GOT3 (cell line): ENCODE measurements at regions not wholly inside any gene's neighbourhood (a gene's known extent, or its start where the extent isn't known, plus 50 kb on each side); places are given as distances from the start of the nearest gene placed in this dataset.

Experiments
- DNase-seq: peaks from one replicate; lab custom pipeline; 2025; ENCODE audit warnings: mixed read lengths; lab: John Stamatoyannopoulos, UW

DNA sequence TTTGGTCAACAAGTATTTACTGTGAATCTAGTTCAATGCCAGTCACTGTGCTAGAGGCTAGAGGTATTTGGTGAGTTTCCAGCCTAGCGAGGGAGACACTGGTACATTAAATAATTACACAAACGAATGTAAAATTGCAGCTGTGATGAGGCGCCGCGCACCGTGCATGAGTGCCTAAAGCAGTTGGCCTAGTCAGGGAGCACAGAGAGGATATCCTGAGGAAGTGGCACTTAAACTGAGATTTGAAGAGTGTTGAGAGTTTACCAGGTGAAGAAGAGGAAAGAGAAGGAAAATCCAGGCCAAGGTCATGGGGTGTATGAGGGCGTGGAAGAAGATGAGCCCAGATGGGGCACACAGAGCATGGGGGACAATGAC is 157.6 kb upstream of the NDUFV2 start:
- DNase-seq, result no peak

DNA sequence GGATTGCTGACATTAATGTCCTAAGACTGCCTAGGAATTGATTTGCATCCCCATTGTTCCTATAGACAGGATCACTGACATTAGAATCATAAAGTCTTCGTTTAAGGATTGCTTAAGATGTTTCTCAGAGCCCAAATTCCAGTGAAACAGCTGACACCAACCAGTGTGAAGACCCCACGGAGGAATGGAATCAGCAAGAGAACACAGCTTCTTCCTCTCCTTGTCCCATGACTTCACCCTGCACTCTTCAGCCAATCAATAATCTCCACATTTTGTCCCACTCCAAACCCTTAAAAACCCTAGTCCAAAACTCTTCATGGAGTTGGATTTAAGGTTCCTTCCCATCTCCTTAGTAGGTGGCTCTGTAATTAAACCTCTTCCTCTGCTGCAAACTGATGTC is 157.0 kb upstream of the NDUFV2 start:
- no peak for DNase-seq

GRCh38 chr18:8946066-8946838 is 156.2 kb upstream of the NDUFV2 start:
- no peak for DNase-seq

DNA sequence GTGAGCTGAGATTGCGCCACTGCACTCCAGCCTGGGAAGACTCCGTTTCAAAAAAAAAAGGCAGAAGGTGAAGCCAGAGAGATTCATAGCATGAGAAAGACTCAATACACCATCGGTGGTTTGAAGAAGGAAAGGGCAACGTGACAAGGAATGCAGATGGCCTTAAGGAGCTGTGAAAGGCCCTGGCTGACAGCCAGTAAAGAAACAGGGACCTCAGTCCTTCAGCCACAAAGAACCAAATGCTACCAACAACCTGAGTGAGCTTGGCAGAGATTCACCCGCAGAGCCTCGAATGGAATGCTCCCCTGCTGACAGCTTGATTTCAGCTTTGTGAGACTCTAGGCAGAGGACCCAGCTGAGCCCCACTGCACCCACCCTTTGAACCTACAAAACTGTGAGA is 154.9 kb upstream of the NDUFV2 start:
- DNase-seq, result no peak

GRCh38 chr18:8948011-8948410 is 154.5 kb upstream of the NDUFV2 start:
- no peak for DNase-seq

DNA sequence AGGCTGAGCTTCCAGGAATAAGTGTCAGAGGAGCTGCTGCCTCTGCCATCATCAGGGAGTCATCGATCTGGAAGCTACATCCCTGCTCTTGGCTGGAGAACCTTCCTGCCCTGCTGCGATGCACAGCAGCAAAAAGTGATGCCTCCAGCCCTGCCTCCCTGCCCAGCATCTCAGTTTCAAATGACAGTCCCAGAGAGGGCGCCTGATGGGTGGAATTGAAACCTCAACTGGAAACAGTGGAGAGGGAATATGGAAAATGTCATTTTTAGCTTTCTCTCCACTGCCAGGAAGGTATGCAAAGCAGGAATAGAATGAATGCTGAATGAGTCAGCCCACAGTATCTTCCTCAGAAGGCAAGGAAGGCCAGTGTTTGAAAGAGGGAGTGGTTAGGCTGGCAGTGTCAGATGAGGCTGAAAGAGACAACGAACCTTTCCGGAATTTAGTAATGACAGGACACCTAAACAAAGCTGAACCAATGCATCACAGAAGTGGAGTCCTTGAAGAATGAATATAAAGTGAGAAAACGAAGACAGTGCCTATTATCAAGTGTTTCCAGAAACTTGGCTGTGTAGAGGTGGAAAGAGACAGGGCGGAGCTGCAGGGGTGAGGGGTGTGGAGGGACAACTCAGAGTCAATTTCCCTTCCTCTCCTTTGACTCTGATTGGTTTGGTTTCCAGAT is 153.9 kb upstream of the NDUFV2 start:
- DNase-seq, result peak; percentile 7

DNA sequence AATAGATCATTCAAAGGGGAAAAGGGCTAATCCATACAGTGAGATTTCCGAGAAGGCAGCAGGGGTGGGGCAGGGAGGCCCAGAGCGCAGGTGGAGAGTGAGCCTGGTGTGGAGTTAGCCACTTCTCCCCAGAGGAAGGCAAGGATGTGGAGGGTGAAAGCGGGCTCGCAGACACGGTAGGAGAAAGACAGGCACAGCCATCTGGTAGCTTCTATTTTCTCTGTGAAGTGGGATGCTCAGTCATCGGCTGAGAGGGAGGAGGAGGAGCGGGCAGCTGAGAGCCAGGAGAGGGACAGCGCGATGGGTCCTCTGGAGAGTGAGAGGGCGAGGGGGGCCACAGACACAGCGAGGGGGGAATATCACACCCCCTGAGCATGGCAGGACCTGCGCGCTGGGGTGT is 153.3 kb upstream of the NDUFV2 start:
- DNase-seq, result no peak

GRCh38 chr18:8951491-8951890 is 151.0 kb upstream of the NDUFV2 start:
- no peak for DNase-seq

DNA sequence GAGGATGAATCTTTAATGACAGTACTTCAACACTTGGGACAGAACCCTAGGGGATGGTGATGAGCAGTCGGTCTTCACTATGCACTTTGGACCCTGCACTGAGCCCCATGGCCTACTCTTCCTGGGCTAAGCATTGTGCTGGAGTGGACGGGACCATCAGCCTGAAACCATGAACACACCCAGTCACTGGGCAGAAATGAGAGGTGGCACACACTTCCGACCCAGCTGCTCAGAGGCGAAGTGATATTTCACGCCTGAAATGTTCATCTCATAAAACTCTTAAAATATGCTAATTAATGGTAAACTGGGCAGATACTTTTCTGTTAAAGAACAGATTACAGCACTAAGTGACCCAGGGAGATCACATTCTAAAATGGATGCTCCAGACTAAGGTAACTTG is 150.3 kb upstream of the NDUFV2 start:
- DNase-seq, result no peak

- DNase-seq, result no peak
Measured at GRCh38 chr18:8952769-8953760, 149.4 kb upstream of the NDUFV2 start.

GRCh38 chr18:8957731-8958130 is 144.8 kb upstream of the NDUFV2 start:
- DNase-seq, result no peak

DNA sequence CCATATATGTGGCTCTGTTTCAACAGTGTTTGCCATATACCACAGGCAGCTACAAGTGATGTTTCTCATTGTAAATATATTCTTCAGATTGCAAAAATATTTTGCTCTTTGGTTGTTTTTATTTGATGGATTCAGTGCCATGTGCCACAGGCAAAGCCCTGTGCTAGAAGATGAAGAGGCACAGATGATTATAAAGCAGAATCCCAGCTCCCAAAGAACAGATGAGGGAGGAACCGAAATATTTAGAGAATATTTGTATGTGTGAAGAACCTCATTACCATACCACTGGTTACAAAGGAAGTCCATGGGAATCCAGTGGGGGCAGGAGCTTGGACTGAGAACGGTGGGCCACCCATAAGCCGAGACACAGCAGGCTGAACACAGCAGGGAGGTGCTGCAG is 143.8 kb upstream of the NDUFV2 start:
- DNase-seq, result no peak

- DNase-seq, result no peak
Measured at GRCh38 chr18:8959551-8960135, 142.9 kb upstream of the NDUFV2 start.

DNA sequence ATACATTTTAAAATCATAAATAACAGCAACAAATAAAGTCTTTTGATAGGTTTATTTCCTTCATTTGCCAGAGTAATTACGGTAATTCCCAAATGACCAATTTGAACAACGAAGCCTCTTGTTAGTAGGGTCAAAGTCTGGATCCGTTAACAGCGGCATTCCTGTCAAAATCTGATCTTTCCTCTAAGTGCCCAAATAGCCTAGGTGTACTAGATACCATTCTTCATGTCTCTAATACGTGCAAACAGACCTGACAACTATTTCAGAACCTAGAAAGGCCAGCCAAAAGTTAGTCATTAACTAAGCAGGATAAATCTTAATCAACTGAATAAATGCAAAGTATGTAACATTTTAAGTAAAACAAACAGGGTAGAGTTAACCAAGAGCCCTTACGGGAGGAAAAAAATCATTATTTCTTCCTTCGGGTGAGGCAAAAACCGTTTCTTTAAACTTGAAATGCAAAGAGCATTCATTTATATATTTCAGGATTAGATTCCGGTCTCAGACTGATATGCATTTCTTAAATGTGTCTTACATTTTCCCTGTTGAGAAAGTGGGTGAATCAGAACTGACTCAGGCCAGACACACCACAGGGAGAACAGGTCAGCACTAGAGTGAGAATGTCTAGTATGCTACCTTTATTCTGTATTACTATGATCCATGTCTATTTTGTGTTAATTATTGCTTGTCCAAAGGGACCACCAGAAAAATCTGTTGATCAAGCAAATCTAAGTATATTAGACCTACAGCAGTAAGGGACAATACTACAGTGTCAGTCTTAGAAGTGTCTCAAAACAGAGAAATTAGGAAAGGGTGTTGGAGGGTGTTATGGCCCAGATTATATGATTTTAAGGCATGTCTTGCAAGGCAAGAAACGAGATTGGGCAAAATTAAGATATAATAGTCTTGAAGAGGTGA is 141.5 kb upstream of the NDUFV2 start:
- no peak for DNase-seq

DNA sequence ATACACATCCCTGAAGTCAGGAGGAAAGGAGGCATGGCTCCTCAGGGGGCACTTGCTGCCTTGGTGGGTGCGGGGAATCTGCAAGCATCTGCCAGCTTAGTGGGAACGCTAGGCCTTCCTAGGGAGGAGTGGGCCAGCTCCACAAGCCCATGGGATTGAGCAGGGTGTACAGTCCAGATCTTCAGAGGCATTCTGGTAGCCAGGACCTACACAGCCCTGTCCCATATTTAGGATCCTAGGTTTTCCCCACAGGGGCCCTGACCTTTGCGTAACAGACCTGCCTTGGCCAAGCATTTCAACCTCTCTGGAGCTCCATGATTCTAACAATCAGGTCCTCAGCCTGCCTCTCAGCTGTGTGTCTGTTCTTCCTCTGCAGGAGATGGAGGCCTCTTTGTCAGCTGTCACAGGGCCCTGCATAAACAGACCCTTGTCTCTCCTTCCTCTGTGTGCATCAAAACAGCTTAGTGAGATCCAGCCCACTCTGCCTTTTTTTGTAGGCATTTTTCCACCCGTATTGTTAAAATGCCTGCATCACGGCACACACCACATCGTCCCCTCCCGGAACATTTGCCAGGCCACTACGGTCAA is 140.2 kb upstream of the NDUFV2 start:
- no peak for DNase-seq

GRCh38 chr18:8962855-8963635 is 139.5 kb upstream of the NDUFV2 start:
- DNase-seq, result no peak

DNA sequence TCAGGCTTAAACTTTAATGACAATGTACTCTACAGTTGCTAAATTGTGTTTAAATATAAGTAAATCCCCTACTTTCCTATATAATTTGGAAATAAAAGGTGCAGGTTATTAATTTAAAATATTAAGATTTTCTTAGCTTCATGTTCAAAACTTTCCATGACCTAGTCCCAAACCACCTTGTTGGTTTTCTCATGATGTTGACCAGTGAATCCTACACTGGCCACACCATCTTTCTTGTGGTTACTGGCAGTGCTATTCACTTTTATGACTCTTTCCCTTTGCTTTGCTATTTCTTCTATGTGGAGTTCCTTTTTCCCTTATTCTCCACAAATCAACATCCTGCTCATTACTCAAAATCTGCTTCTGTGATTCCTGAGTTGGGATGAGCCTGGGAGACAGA is 138.6 kb upstream of the NDUFV2 start:
- DNase-seq, result no peak

DNA sequence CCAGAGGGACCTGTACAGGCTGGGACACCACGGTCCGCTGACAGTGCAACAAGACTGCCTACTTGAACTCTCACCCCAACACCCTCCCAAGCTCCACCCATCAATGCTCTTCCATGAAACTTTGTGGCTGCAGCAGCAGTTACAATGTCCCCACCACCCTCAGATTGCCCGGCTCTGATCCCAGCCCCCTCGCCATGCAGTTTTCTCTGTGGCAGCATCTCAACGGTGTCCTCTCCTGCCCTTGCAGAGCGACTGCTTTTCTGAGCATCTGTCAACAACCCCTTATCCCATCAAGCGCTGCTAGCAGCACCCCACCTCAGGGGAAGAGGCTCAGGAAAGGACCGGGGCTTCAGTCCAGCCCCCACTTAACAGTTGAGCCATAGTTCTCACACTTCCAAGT is 137.1 kb upstream of the NDUFV2 start:
- DNase-seq, result no peak

DNA sequence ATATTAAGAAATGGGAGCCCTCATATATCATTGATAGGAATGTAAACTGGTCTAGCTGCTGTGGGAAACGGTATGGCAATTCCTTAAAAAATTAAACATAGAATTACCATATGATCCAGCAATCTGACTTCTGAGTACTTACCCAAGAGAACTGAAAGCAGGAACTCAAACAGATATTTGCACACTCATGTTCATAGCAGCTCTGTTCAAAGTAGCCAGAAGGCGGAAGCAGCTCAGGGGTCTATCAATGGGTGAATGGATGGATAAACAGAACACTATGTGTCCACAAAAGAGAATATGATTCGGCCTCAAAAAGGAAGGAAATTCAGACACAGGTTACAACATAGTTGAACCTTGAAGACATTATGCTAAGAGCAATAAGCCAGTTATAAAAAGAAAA is 135.7 kb upstream of the NDUFV2 start:
- DNase-seq, result no peak

GRCh38 chr18:8967573-8967972 is 134.9 kb upstream of the NDUFV2 start:
- DNase-seq, result no peak
